NCI-H146 (cell line): ENCODE measurements at regions not wholly inside any gene's neighbourhood (a gene's known extent, or its start where the extent isn't known, plus 50 kb on each side); places are given as distances from the start of the nearest gene placed in this dataset.

Experiments used
- DNase-seq: peaks from one replicate; lab custom pipeline; 2025; lab: John Stamatoyannopoulos, UW

- no peak for DNase-seq
These were observed 342.1 kb downstream of the NR2F2 start for GRCh38 chr15:96672629-96673028.

- no peak for DNase-seq
These were observed 347.9 kb downstream of the NR2F2 start for GRCh38 chr15:96678386-96678785.

- DNase-seq: no peak
These were observed 357.0 kb downstream of the NR2F2 start for GRCh38 chr15:96687388-96688107.

GRCh38 chr15:96690733-96691132 lies 360.2 kb downstream of the NR2F2 start:
- no peak for DNase-seq

- no peak for DNase-seq
These were observed 362.3 kb downstream of the NR2F2 start for GRCh38 chr15:96692826-96693225.

GRCh38 chr15:96693515-96693914 lies 363.0 kb downstream of the NR2F2 start:
- DNase-seq: no peak

- DNase-seq: no peak
These were observed 363.6 kb downstream of the NR2F2 start for GRCh38 chr15:96693990-96694517.

GRCh38 chr15:96695426-96695825 lies 364.9 kb downstream of the NR2F2 start:
- DNase-seq: no peak

GRCh38 chr15:96699871-96700401 lies 369.4 kb downstream of the NR2F2 start:
- no peak for DNase-seq

- DNase-seq: no peak
These were observed 370.1 kb downstream of the NR2F2 start for GRCh38 chr15:96700555-96700954.

GRCh38 chr15:96701443-96701842 lies 370.9 kb downstream of the NR2F2 start:
- DNase-seq: no peak

- no peak for DNase-seq
These were observed 371.4 kb downstream of the NR2F2 start for GRCh38 chr15:96701877-96702276.

GRCh38 chr15:96702589-96702988 lies 372.1 kb downstream of the NR2F2 start:
- DNase-seq: no peak

GRCh38 chr15:96703091-96703490 lies 372.6 kb downstream of the NR2F2 start:
- no peak for DNase-seq

GRCh38 chr15:96703794-96704550 lies 373.5 kb downstream of the NR2F2 start:
- no peak for DNase-seq

- no peak for DNase-seq
These were observed 385.6 kb downstream of the NR2F2 start for GRCh38 chr15:96716075-96716474.

GRCh38 chr15:96716478-96716877 lies 386.0 kb downstream of the NR2F2 start:
- DNase-seq: no peak

- no peak for DNase-seq
These were observed 389.8 kb downstream of the NR2F2 start for GRCh38 chr15:96720251-96720650.

- no peak for DNase-seq
These were observed 390.2 kb downstream of the NR2F2 start for GRCh38 chr15:96720656-96721055.

GRCh38 chr15:96728591-96728990 lies 398.1 kb downstream of the NR2F2 start:
- no peak for DNase-seq

GRCh38 chr15:96732704-96733103 lies 402.2 kb downstream of the NR2F2 start:
- DNase-seq: no peak

- DNase-seq: no peak
These were observed 403.2 kb downstream of the NR2F2 start for GRCh38 chr15:96733721-96734120.

GRCh38 chr15:96735632-96736240 lies 405.2 kb downstream of the NR2F2 start:
- no peak for DNase-seq
